ENCODE measurements at regions not wholly inside any gene's neighbourhood (a gene's known extent, or its start where the extent isn't known, plus 50 kb on each side); places are given as distances from the start of the nearest gene placed in this dataset.

- Histone ChIP-seq H3K36me3 (no peaks in the 10 kb centered on the region), H3K27ac (no peak overlapping the region), H3K4me3 (no peak overlapping the region), H3K9me3 (no peaks in the 10 kb centered on the region), H3K4me1 (no peaks in the 10 kb centered on the region), H3K27me3 (no peaks in the 10 kb centered on the region)
- ATAC-seq (no peak), DNase-seq (no peak)
- intact Hi-C loops (cut with DNase I), result no loop called here
- TF ChIP-seq CTCF (IDR thresholded peaks at IDR 0.05), result no peak
Measured at GRCh38 chr1:233435622-233436021, 108.1 kb downstream of the MAP3K21 start.

- DNase-seq (no peak), ATAC-seq (no peak)
- TF ChIP-seq CTCF (IDR thresholded peaks at IDR 0.05), result no peak
- H3K36me3 ChIP-seq, result no peaks in the 10 kb centered on the region
- no peaks in the 10 kb centered on the region for H3K4me1 ChIP-seq
- no peaks in the 10 kb centered on the region for H3K27me3 ChIP-seq
- no peak overlapping the region for H3K4me3 ChIP-seq
- intact Hi-C loops (cut with DNase I), result loop anchor here (10.0 kb wide), 1 partner anchor 355 kb away; no protein-coding TSS in a partner anchor
- no peaks in the 10 kb centered on the region for H3K9me3 ChIP-seq
- no peak overlapping the region for H3K27ac ChIP-seq
Measured at GRCh38 chr1:233439721-233440120, 112.2 kb downstream of the MAP3K21 start.

GRCh38 chr1:233440951-233441401 is 113.5 kb downstream of the MAP3K21 start:
- Histone ChIP-seq H3K9me3 (no peaks in the 10 kb centered on the region), H3K27ac (no peak overlapping the region), H3K27me3 (no peaks in the 10 kb centered on the region), H3K4me3 (no peak overlapping the region), H3K4me1 (no peaks in the 10 kb centered on the region), H3K36me3 (no peaks in the 10 kb centered on the region)
- peak; percentile 57 for TF ChIP-seq CTCF (IDR thresholded peaks at IDR 0.05)
- ATAC-seq (peak; percentile 81), DNase-seq (no peak)
- intact Hi-C loops (cut with DNase I), result loop anchor here (10.0 kb wide), 1 partner anchor 354 kb away; no protein-coding TSS in a partner anchor

DNA sequence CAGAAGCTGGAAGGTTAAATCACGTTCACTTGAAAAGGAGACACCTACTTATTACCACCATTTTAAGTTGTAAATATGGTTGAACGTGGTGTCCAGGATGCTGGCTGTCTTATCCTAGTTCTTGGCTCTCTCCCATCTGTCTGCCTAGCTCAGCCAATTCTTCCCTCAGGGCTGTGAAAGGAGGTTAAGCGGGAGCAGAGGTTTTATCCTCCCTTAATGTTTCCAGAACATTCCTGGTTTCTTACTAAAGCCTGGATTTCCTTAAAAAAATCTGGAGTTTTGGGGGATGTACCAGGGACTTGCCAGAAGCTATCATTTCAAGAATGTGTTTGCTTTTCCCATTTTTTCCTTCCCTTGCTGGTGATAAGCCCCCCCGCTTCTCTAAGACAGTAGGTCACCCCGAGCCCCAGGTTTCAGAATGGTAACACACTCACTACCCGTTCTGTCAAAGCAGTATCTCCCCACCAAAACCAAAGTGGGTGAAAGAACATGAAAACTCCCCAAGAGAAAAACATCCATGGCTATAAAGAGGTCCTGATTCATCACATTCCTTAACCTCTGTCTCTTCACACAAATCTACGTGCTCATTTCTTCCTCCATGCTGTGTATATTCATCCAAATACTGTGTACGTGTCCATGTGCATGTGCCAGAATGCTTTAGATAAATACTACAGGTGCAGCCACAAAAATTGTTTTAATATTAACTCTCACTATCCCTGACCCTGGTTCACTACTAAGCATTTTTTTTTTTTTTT is 114.7 kb downstream of the MAP3K21 start:
- ATAC-seq (no peak), DNase-seq (no peak)
- no peaks in the 10 kb centered on the region for H3K4me1 ChIP-seq
- H3K27me3 ChIP-seq, result no peaks in the 10 kb centered on the region
- H3K9me3 ChIP-seq, result no peaks in the 10 kb centered on the region
- no peak overlapping the region for H3K27ac ChIP-seq
- no peak for TF ChIP-seq CTCF (IDR thresholded peaks at IDR 0.05)
- no peak overlapping the region for H3K4me3 ChIP-seq
- no peaks in the 10 kb centered on the region for H3K36me3 ChIP-seq
- intact Hi-C loops (cut with DNase I), result loop anchor here (10.0 kb wide), 1 partner anchor 353 kb away; no protein-coding TSS in a partner anchor

GRCh38 chr1:233443040-233443760 is 115.7 kb downstream of the MAP3K21 start:
- TF ChIP-seq CTCF (IDR thresholded peaks at IDR 0.05), result no peak

More at GRCh38 chr1:233443040-233443760, 115.7 kb downstream of the MAP3K21 start:
- ATAC-seq (no peak), DNase-seq (no peak)
- Histone ChIP-seq H3K4me3 (no peak overlapping the region), H3K27me3 (no peaks in the 10 kb centered on the region), H3K4me1 (no peaks in the 10 kb centered on the region), H3K27ac (no peak overlapping the region), H3K9me3 (no peaks in the 10 kb centered on the region), H3K36me3 (no peaks in the 10 kb centered on the region)
- intact Hi-C loops (cut with DNase I), result loop anchor here (10.0 kb wide), 1 partner anchor 352 kb away; no protein-coding TSS in a partner anchor

Measured in upper lobe of right lung (tissue), 1 donor.